Dendritic cell treated with granulocyte-macrophage colony-stimulating factor and Interleukin-4, amounts not matched to agents 40 ng/mL and 50 ng/mL, for 4 days (primary cell): ENCODE measurements at regions not wholly inside any gene's neighbourhood (a gene's known extent, or its start where the extent isn't known, plus 50 kb on each side); places are given as distances from the start of the nearest gene placed in this dataset.
"Not testable (repeated sequence)": the region's sequence is repeated elsewhere in the genome, so short reads cannot be mapped to it uniquely, and the experiment has no call there.

Source experiments
- H3K27ac Mint-ChIP-seq: one replicate; pipeline ENCODE4 v1.8.0; 2022; ENCODE audit warnings: mild to moderate bottlenecking, mixed read lengths
- H3K27me3 Mint-ChIP-seq: one replicate; pipeline ENCODE4 v1.8.0; 2022; ENCODE audit warnings: mild to moderate bottlenecking, mixed read lengths
- H3K36me3 Mint-ChIP-seq: one replicate; pipeline ENCODE4 v1.8.0; 2022; ENCODE audit warnings: low read depth, mixed read lengths
- H3K4me1 Mint-ChIP-seq: one replicate; pipeline ENCODE4 v1.8.0; 2022; ENCODE audit warnings: low read depth, mixed read lengths
- H3K4me3 Mint-ChIP-seq: one replicate; pipeline ENCODE4 v1.8.0; 2022; ENCODE audit warnings: mild to moderate bottlenecking, moderate library complexity, mixed read lengths
- H3K9me3 Mint-ChIP-seq: one replicate; pipeline ENCODE4 v1.8.0; 2022; ENCODE audit warnings: mixed read lengths
- intact Hi-C: fragments of 100-400 bp; cut with micrococcal nuclease; formaldehyde crosslinking; loops from one replicate; pipeline ENCODE4 v1.15.0; 2022

- Mint-ChIP-seq H3K36me3 (no peaks in the 10 kb centered on the region), H3K27ac (no peak overlapping the region), H3K4me1 (peaks cover 9% of the 10 kb centered on the region), H3K9me3 (no peaks in the 10 kb centered on the region), H3K27me3 (peaks cover 82% of the 10 kb centered on the region), H3K4me3 (no peak overlapping the region)
- intact Hi-C loops, result no loop called here
Observed at GRCh38 chr6:28824793-28825731, 98.7 kb downstream of the TRIM27 start.

DNA sequence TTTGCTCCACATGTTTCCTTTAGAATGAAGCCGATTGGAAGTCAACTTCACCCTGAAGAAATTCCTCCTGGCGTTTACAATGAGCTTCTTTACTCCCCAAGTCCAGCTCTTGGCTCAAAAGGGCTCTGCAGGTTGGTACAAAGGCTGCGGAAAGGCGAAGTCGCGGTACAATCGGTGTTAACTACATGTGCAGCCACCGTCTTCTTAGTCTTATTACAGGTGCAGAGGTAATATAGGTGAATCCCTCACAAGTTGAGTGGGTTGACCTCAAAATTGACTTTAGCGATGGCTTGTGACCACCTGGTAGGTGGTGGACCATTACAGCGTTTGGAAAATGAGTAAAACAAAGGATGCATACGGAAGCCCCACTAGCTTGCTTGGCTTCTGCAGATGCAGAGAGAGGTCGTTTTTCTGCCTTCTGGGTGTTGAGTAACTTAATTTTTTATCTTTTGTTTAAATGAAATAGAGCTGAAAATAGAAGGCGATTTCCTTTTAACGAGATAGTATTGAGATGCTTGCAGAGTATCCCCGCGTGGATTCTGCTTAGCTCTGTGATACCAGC, 98.0 kb downstream of the TRIM27 start:
- H3K9me3 Mint-ChIP-seq, result no peaks in the 10 kb centered on the region
- no peak overlapping the region for H3K27ac Mint-ChIP-seq
- peaks cover 85% of the 10 kb centered on the region for H3K27me3 Mint-ChIP-seq
- peaks cover 9% of the 10 kb centered on the region for H3K4me1 Mint-ChIP-seq
- H3K4me3 Mint-ChIP-seq, result no peak overlapping the region
- intact Hi-C loops, result no loop called here
- no peaks in the 10 kb centered on the region for H3K36me3 Mint-ChIP-seq

DNA sequence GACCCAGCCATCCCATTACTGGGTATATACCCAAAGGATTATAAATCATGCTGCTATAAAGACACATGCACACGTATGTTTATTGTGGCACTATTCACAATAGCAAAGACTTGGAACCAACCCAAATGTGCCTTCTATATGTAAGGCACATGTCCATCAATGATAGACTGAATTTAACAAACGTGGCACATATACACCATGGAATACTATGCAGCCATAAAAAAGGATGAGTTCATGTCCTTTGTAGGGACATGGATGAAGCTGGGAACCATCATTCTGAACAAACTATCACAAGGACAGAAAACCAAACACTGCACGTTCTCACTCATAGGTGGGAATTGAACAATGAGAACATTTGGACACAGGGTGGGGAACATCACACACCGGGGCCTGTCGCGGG, 92.1 kb downstream of the TRIM27 start:
- H3K27me3 Mint-ChIP-seq, result peaks cover 71% of the 10 kb centered on the region
- H3K4me1 Mint-ChIP-seq, H3K36me3 Mint-ChIP-seq, H3K4me3 Mint-ChIP-seq, H3K9me3 Mint-ChIP-seq, intact Hi-C loops, H3K27ac Mint-ChIP-seq: not testable (repeated sequence)

- peaks cover 67% of the 10 kb centered on the region for H3K27me3 Mint-ChIP-seq
- intact Hi-C loops, result loop anchor here (1.0 to 5.0 kb wide), 3 partner anchors 146 to 181 kb away; no protein-coding TSS in a partner anchor
- not testable (repeated sequence) for H3K9me3 Mint-ChIP-seq, H3K36me3 Mint-ChIP-seq, H3K27ac Mint-ChIP-seq, H3K4me3 Mint-ChIP-seq
- H3K4me1 Mint-ChIP-seq, result peaks cover 22% of the 10 kb centered on the region
Observed at GRCh38 chr6:28836703-28837102, 87.1 kb downstream of the TRIM27 start.

- Mint-ChIP-seq H3K36me3 (no peaks in the 10 kb centered on the region), H3K9me3 (no peaks in the 10 kb centered on the region), H3K4me3 (peak overlapping the region; percentile 83), H3K4me1 (peaks cover 22% of the 10 kb centered on the region), H3K27ac (peak overlapping the region; percentile 70), H3K27me3 (peaks cover 79% of the 10 kb centered on the region)
- intact Hi-C loops, result loop anchor here (2.0 to 5.0 kb wide), 2 partner anchors 25 to 144 kb away; no protein-coding TSS in a partner anchor
Observed at GRCh38 chr6:28838289-28838633, 85.5 kb downstream of the TRIM27 start.

GRCh38 chr6:28838634-28839442, 84.9 kb downstream of the TRIM27 start:
- Mint-ChIP-seq H3K4me3 (peak overlapping the region; percentile 83), H3K4me1 (peaks cover 22% of the 10 kb centered on the region), H3K27me3 (peaks cover 79% of the 10 kb centered on the region), H3K27ac (peak overlapping the region; percentile 70), H3K9me3 (no peaks in the 10 kb centered on the region), H3K36me3 (no peaks in the 10 kb centered on the region)
- intact Hi-C loops, result loop anchor here (1.0 to 5.0 kb wide), 3 partner anchors 24 to 143 kb away; no protein-coding TSS in a partner anchor

- H3K9me3 Mint-ChIP-seq, result no peaks in the 10 kb centered on the region
- no peak overlapping the region for H3K27ac Mint-ChIP-seq
- H3K27me3 Mint-ChIP-seq, result peaks cover 78% of the 10 kb centered on the region
- peak overlapping the region; percentile 83 for H3K4me3 Mint-ChIP-seq
- H3K36me3 Mint-ChIP-seq, result no peaks in the 10 kb centered on the region
- intact Hi-C loops, result loop anchor here (1.0 to 5.0 kb wide), 3 partner anchors 23 to 143 kb away; no protein-coding TSS in a partner anchor
- H3K4me1 Mint-ChIP-seq, result peaks cover 22% of the 10 kb centered on the region
Observed at GRCh38 chr6:28839443-28840120, 84.2 kb downstream of the TRIM27 start.

DNA sequence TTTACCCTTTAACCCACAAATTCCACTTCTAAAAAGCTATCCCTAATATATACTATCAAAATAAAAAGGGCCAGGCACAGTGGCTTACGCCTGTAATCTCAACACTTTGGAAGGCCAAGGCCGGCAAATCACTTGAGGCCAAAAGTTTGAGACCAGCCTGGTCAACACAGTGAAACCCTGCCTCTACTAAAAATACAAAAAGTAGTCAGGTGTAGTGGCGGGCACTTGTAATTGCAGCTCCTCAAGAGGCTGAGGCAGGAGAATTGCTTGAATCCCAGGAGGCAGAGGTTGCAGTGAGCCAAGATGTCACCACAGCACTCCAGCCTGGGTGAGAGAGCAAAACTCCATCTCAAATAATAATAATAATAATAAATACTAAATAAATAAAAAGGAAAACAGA, 82.5 kb downstream of the TRIM27 start:
- Mint-ChIP-seq H3K27ac (no peak overlapping the region), H3K9me3 (no peaks in the 10 kb centered on the region), H3K36me3 (no peaks in the 10 kb centered on the region), H3K27me3 (peaks cover 70% of the 10 kb centered on the region), H3K4me3 (no peak overlapping the region), H3K4me1 (peaks cover 22% of the 10 kb centered on the region)
- intact Hi-C loops, result no loop called here

- H3K27ac Mint-ChIP-seq, H3K4me3 Mint-ChIP-seq, H3K9me3 Mint-ChIP-seq, H3K36me3 Mint-ChIP-seq, intact Hi-C loops, H3K4me1 Mint-ChIP-seq: not testable (repeated sequence)
- H3K27me3 Mint-ChIP-seq, result peaks cover 49% of the 10 kb centered on the region
Observed at GRCh38 chr6:28848756-28849155, 75.0 kb downstream of the TRIM27 start.
